Endothelial cell of umbilical vein (primary cell): ENCODE measurements at regions not wholly inside any gene's neighbourhood (a gene's known extent, or its start where the extent isn't known, plus 50 kb on each side); places are given as distances from the start of the nearest gene placed in this dataset.

Experiments
- BruUV-seq: library from RNA; stranded (reverse); fragments of 400-500 nt; replicated peaks from 2 replicates; lab custom pipeline; 2021; lab: Mats Ljungman, UMichigan
- CTCF ChIA-PET: fragments of 300-600, 350-600 bp; sonication (Branson Sonifier 250); formaldehyde crosslinking; loops from one replicate; lab custom pipeline; 2021; ENCODE audit warnings: antibody characterized with exemption, inconsistent platforms; lab: Charles Lee
- POLR2A ChIA-PET: fragments of 300-600, 350-600 bp; sonication (Branson Sonifier 250); formaldehyde crosslinking; loops from one replicate; lab custom pipeline; 2021; ENCODE audit warnings: antibody characterized with exemption, inconsistent platforms; lab: Charles Lee
- DNase-seq: peaks from one replicate; pipeline ENCODE4 v3.0.0-alpha.2; 2011; ENCODE audit warnings: low read depth, low spot score
- FAIRE-seq: peaks from 2 replicates; lab custom pipeline; 2011; peaks lifted over from hg19 to GRCh38; lab: Jason Lieb, UNC
- H2AFZ ChIP-seq: 2 replicates; pipeline ENCODE4 v1.6.0; 2012; ENCODE audit warnings: low read depth, low read length, control low read depth, inconsistent platforms
- H3K27ac ChIP-seq: 2 replicates; pipeline ENCODE4 v1.5.1; 2011; ENCODE audit warnings: low read depth, mild to moderate bottlenecking, control low read depth, low read length, moderate library complexity; ENCODE audit not compliant: insufficient read depth
- H3K27me3 ChIP-seq, 2 experiments: 2 replicates each; pipeline versions ENCODE4 v1.6.0 to v1.6.1; 2011; ENCODE audit warnings: low read length in 2 of 2, mixed read lengths in 1 of 2; ENCODE audit not compliant: control insufficient read depth in 2 of 2, insufficient read depth in 2 of 2
- H3K36me3 ChIP-seq, 2 experiments: 2 replicates in 1 of 2; 3 replicates in 1 of 2; pipeline ENCODE4 v1.5.1; 2011; ENCODE audit warnings: low read length in 2 of 2, mild to moderate bottlenecking in 1 of 2, moderate library complexity in 1 of 2; ENCODE audit not compliant: control insufficient read depth in 2 of 2, insufficient read depth in 2 of 2; ENCODE audit errors: extremely low read depth in 1 of 2
- H3K4me1 ChIP-seq: 3 replicates; pipeline ENCODE4 v1.5.1; 2011; ENCODE audit warnings: mild to moderate bottlenecking, low read length; ENCODE audit not compliant: control insufficient read depth, insufficient read depth; ENCODE audit errors: extremely low read depth
- H3K4me2 ChIP-seq: 2 replicates; pipeline ENCODE4 v1.6.1; 2011; ENCODE audit warnings: low read length, control low read depth, mixed read lengths; ENCODE audit not compliant: insufficient read depth
- H3K4me3 ChIP-seq, 3 experiments: fragments of 200-600 bp in 1 of 3; sonication (generic), shearing (Covaris generic) in 1 of 3; replicated peaks in 1 of 3; 2 replicates each; pipeline ENCODE4 v1.5.1; 2011 to 2016; ENCODE audit warnings: control low read depth in 3 of 3, low read length in 3 of 3, mild to moderate bottlenecking in 2 of 3, inconsistent platforms in 1 of 3, low read depth in 1 of 3, moderate library complexity in 1 of 3; ENCODE audit not compliant: insufficient read depth in 1 of 3
- H3K79me2 ChIP-seq: 2 replicates; pipeline ENCODE4 v1.6.0; 2012; ENCODE audit warnings: low read length, inconsistent platforms; ENCODE audit not compliant: control insufficient read depth, insufficient read depth
- H3K9ac ChIP-seq: replicated peaks from 2 replicates; pipeline ENCODE3; 2011; ENCODE audit warnings: low read length, control low read depth; ENCODE audit not compliant: insufficient read depth; ENCODE audit errors: extremely low read depth
- H3K9me1 ChIP-seq: replicated peaks from 3 replicates; pipeline ENCODE4 v1.6.0; 2011; ENCODE audit warnings: mild to moderate bottlenecking, low read length; ENCODE audit not compliant: control insufficient read depth, insufficient read depth; ENCODE audit errors: extremely low read depth
- H3K9me3 ChIP-seq: replicated peaks from 2 replicates; pipeline ENCODE4 v1.5.1; 2012; ENCODE audit warnings: low read length, inconsistent platforms; ENCODE audit not compliant: control insufficient read depth, insufficient read depth
- H4K20me1 ChIP-seq: replicated peaks from 2 replicates; pipeline ENCODE3; 2011; ENCODE audit warnings: mild to moderate bottlenecking, low read length; ENCODE audit not compliant: control insufficient read depth, insufficient read depth; ENCODE audit errors: extremely low read depth
- EZH2 ChIP-seq: IDR thresholded peaks from 2 replicates; pipeline ENCODE4 v1.6.1; 2012; ENCODE audit warnings: borderline replicate concordance, low read depth, mild to moderate bottlenecking, moderate library complexity, low read length, inconsistent platforms; ENCODE audit not compliant: severe bottlenecking
- FOS ChIP-seq: IDR thresholded peaks from 2 replicates; pipeline ENCODE4 v1.6.1; 2011; ENCODE audit warnings: mild to moderate bottlenecking, low read length, moderate library complexity, borderline replicate concordance; ENCODE audit not compliant: insufficient read depth
- GATA2 ChIP-seq: IDR thresholded peaks from 2 replicates; pipeline ENCODE4 v1.7.0; 2011; ENCODE audit warnings: low read depth, mild to moderate bottlenecking, moderate library complexity, mixed read lengths, low read length; ENCODE audit not compliant: insufficient read length, insufficient read depth
- JUN ChIP-seq: IDR thresholded peaks from 2 replicates; pipeline ENCODE4 v1.6.1; 2011; ENCODE audit warnings: borderline replicate concordance, low read depth; ENCODE audit not compliant: insufficient read length, insufficient read depth
- MAX ChIP-seq: IDR thresholded peaks from 2 replicates; pipeline ENCODE4 v1.6.1; 2011; ENCODE audit not compliant: insufficient read depth, insufficient read length
- MYC ChIP-seq: IDR thresholded peaks from one replicate; pipeline ENCODE4 v1.6.1; 2011; ENCODE audit warnings: mild to moderate bottlenecking, low read depth, low read length
- POLR2A ChIP-seq: IDR thresholded peaks from 2 replicates; pipeline ENCODE4 v1.6.1; 2012; ENCODE audit warnings: low read depth, mild to moderate bottlenecking, control low read depth, low read length
- POLR2AphosphoS5 ChIP-seq: IDR thresholded peaks from 2 replicates; pipeline ENCODE4 v1.6.1; 2012; ENCODE audit warnings: low read depth, mild to moderate bottlenecking, control low read depth, low read length, moderate library complexity; ENCODE audit not compliant: insufficient read depth
- dilution Hi-C: fragments of 300-500 bp; cut with MboI; formaldehyde crosslinking; loops from one replicate; pipeline ENCODE4 v1.15.0; 2019; ENCODE audit warnings: low sequenced_read_pairs; ENCODE audit not compliant: extremely low pct_ligation_motif_present
- intact Hi-C: fragments of 100-400 bp; cut with micrococcal nuclease; formaldehyde crosslinking; loops from one replicate; pipeline ENCODE4 v1.10.0; 2022
- TF ChIP-seq, protein P1 (sequence below), 2 donors: IDR thresholded peaks; 1 replicate in 1 of 2; 2 replicates in 1 of 2; pipeline ENCODE4 v1.5.1; 2011; ENCODE audit warnings: low read length in 2 of 2, mild to moderate bottlenecking in 2 of 2, moderate library complexity in 2 of 2, control low read depth in 1 of 2, inconsistent platforms in 1 of 2, low read depth in 1 of 2; ENCODE audit not compliant: insufficient read depth in 1 of 2; ENCODE audit errors: extremely low read depth in 1 of 2

- H3K27ac ChIP-seq, result no peak overlapping the region
- POLR2A ChIA-PET, result no interaction called here
- no peaks in the 10 kb centered on the region for H3K79me2 ChIP-seq
- H3K36me3 ChIP-seq, result no peaks in the 10 kb centered on the region
- DNase-seq (no peak), FAIRE-seq (no peak)
- H2AFZ ChIP-seq, result no peak overlapping the region
- intact Hi-C loops, result no loop called here
- H3K4me2 ChIP-seq, result no peak overlapping the region
- H3K9ac ChIP-seq, result no peak overlapping the region
- no peaks in the 10 kb centered on the region for H3K27me3 ChIP-seq
- no peak overlapping the region for H3K4me3 ChIP-seq
- H3K4me1 ChIP-seq, result no peaks in the 10 kb centered on the region
- no peaks in the 10 kb centered on the region for H3K9me1 ChIP-seq
- H4K20me1 ChIP-seq, result no peaks in the 10 kb centered on the region
- dilution Hi-C loops, result no loop called here
- H3K9me3 ChIP-seq, result peaks cover 4% of the 10 kb centered on the region
- TF ChIP-seq MYC (no peak), EZH2 (no peak), MAX (no peak), FOS (no peak), GATA2 (no peak), POLR2AphosphoS5 (no peak), JUN (no peak), POLR2A (no peak)
- TF ChIP-seq, protein P1, sequence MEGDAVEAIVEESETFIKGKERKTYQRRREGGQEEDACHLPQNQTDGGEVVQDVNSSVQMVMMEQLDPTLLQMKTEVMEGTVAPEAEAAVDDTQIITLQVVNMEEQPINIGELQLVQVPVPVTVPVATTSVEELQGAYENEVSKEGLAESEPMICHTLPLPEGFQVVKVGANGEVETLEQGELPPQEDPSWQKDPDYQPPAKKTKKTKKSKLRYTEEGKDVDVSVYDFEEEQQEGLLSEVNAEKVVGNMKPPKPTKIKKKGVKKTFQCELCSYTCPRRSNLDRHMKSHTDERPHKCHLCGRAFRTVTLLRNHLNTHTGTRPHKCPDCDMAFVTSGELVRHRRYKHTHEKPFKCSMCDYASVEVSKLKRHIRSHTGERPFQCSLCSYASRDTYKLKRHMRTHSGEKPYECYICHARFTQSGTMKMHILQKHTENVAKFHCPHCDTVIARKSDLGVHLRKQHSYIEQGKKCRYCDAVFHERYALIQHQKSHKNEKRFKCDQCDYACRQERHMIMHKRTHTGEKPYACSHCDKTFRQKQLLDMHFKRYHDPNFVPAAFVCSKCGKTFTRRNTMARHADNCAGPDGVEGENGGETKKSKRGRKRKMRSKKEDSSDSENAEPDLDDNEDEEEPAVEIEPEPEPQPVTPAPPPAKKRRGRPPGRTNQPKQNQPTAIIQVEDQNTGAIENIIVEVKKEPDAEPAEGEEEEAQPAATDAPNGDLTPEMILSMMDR (IDR thresholded peaks at IDR 0.05; ENCODE audit: extremely low read depth in 1 of 2, insufficient read depth in 1 of 2, low read depth in 1 of 2, low read length in 2 of 2), result no peak
- BruUV-seq, result no TSS peak
- CTCF ChIA-PET, result no interaction called here
These were observed 349.2 kb upstream of the LRFN5 start for GRCh38 chr14:41257476-41257875.
